OCI-LY1 (cell line): ENCODE measurements at regions not wholly inside any gene's neighbourhood (a gene's known extent, or its start where the extent isn't known, plus 50 kb on each side); places are given as distances from the start of the nearest gene placed in this dataset.

ENCODE experiments used
- H2AFZ ChIP-seq: fragments of 200-600 bp; sonication (generic), shearing (Covaris generic); 2 replicates; pipeline ENCODE4 v1.6.0; 2014; ENCODE audit warnings: antibody characterized with exemption, mild to moderate bottlenecking, low read length
- H3F3A ChIP-seq: fragments of 200-600 bp; sonication (generic), shearing (Covaris generic); 2 replicates; pipeline ENCODE4 v1.6.0; 2014; ENCODE audit warnings: mild to moderate bottlenecking, antibody characterized with exemption, low read length, moderate library complexity; ENCODE audit not compliant: insufficient read depth
- H3K27ac ChIP-seq: fragments of 200-600 bp; sonication (generic); 2 replicates; pipeline ENCODE4 v1.5.1; 2014; ENCODE audit warnings: low read length, mixed run types, mild to moderate bottlenecking, low read depth; ENCODE audit not compliant: poor library complexity, severe bottlenecking
- H3K27me3 ChIP-seq: fragments of 200-600 bp; sonication (generic); 2 replicates; pipeline ENCODE4 v1.6.0; 2014; ENCODE audit warnings: antibody characterized with exemption, mild to moderate bottlenecking, low read length, moderate library complexity; ENCODE audit not compliant: insufficient read depth
- H3K36me3 ChIP-seq: fragments of 200-600 bp; sonication (generic); 2 replicates; pipeline ENCODE4 v1.6.1; 2014; ENCODE audit warnings: mild to moderate bottlenecking, antibody characterized with exemption, low read length, moderate library complexity, mixed read lengths; ENCODE audit not compliant: insufficient read depth
- H3K4me1 ChIP-seq: fragments of 200-600 bp; sonication (generic); 2 replicates; pipeline ENCODE4 v1.5.1; 2014; ENCODE audit warnings: mild to moderate bottlenecking, low read length, moderate library complexity; ENCODE audit not compliant: insufficient read depth, severe bottlenecking
- H3K4me2 ChIP-seq: fragments of 200-600 bp; sonication (generic), shearing (Covaris generic); 2 replicates; pipeline ENCODE4 v1.6.1; 2014; ENCODE audit warnings: low read length
- H3K4me3 ChIP-seq: fragments of 200-600 bp; sonication (generic); 2 replicates; pipeline ENCODE4 v1.5.1; 2014; ENCODE audit warnings: low read length, low read depth, mild to moderate bottlenecking, mixed read lengths; ENCODE audit not compliant: poor library complexity, severe bottlenecking
- H3K79me2 ChIP-seq: fragments of 200-600 bp; shearing (Covaris generic); 2 replicates; pipeline ENCODE4 v1.6.1; 2016; ENCODE audit warnings: mixed run types, low read length, mixed read lengths; ENCODE audit not compliant: insufficient read depth
- H3K9ac ChIP-seq: fragments of 200-600 bp; sonication (generic), shearing (Covaris generic); 2 replicates; pipeline ENCODE4 v1.6.1; 2014; ENCODE audit warnings: mild to moderate bottlenecking, low read length, mixed read lengths
- H3K9me2 ChIP-seq: fragments of 200-600 bp; sonication (generic), shearing (Covaris generic); 2 replicates; pipeline ENCODE4 v1.6.1; 2014; ENCODE audit warnings: low read depth, mild to moderate bottlenecking, low read length, mixed read lengths
- H3K9me3 ChIP-seq: fragments of 200-600 bp; shearing (Covaris generic); 2 replicates; pipeline ENCODE4 v1.6.1; 2014; ENCODE audit warnings: low read length, mixed read lengths
- H4K20me1 ChIP-seq: fragments of 200-600 bp; sonication (generic), shearing (Covaris generic); 2 replicates; pipeline ENCODE4 v1.6.0; 2016; ENCODE audit warnings: mild to moderate bottlenecking, low read length; ENCODE audit not compliant: insufficient read depth
- EZH2 ChIP-seq: fragments of 200-600 bp; sonication (generic), shearing (Covaris generic); IDR thresholded peaks from 2 replicates; pipeline ENCODE4 v1.8.0; 2017; ENCODE audit warnings: borderline replicate concordance, mixed run types, mild to moderate bottlenecking, antibody characterized with exemption, low read length, moderate library complexity, mixed read lengths
- TF ChIP-seq, protein P1 (sequence below): fragments of 200-600 bp; sonication (generic), shearing (Covaris generic); IDR thresholded peaks from 2 replicates; pipeline ENCODE4 v1.5.1; 2017; ENCODE audit warnings: mild to moderate bottlenecking, antibody characterized with exemption, low read length, moderate library complexity, mixed read lengths

DNA sequence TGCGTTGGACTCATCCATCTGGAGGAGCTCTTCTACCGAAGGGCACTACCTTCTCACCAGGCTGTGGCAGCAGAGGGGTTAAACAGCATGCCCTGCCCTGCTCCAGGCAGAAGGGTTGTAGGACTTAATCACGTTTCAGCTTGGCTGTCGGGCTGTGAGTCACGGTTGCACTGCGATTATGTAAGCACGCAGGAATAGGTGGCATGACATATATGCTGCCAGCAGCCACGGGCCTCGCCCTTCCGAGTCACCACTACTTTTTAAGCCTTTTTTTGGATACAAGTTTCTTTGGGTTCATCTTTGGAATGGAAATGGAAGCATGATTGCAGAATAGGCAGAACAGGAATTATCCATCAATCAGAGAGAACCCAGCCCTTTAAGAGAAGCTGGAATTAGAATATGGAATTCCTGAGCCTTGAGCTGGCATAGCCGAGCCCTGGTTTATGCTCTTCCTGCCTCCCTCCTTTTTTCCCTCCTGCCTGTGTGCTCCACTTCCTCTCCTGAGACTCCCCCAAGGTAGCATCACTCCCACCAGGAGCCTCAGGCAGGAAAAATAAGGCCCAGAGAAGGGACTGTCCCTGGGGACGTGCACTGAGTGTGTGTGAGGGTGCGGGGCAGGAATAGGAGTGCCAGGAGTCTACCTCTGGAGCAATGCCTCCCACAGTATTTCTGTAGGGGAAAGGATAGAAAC is 86.8 kb downstream of the SEMA4F start:
- Histone ChIP-seq H3K27me3 (no peaks in the 10 kb centered on the region; the same call in 1 of the 2 replicates), H3K36me3 (no peaks in the 10 kb centered on the region), H3F3A (no peaks in the 10 kb centered on the region), H3K4me2 (no peak overlapping the region), H4K20me1 (no peaks in the 10 kb centered on the region), H3K27ac (no peak overlapping the region), H3K9ac (no peak overlapping the region), H3K4me1 (no peaks in the 10 kb centered on the region), H3K9me2 (no peaks in the 10 kb centered on the region), H3K9me3 (peaks cover 10% of the 10 kb centered on the region), H2AFZ (no peak overlapping the region), H3K4me3 (no peak overlapping the region), H3K79me2 (no peaks in the 10 kb centered on the region)
- TF ChIP-seq EZH2: no peak
- TF ChIP-seq, protein P1, sequence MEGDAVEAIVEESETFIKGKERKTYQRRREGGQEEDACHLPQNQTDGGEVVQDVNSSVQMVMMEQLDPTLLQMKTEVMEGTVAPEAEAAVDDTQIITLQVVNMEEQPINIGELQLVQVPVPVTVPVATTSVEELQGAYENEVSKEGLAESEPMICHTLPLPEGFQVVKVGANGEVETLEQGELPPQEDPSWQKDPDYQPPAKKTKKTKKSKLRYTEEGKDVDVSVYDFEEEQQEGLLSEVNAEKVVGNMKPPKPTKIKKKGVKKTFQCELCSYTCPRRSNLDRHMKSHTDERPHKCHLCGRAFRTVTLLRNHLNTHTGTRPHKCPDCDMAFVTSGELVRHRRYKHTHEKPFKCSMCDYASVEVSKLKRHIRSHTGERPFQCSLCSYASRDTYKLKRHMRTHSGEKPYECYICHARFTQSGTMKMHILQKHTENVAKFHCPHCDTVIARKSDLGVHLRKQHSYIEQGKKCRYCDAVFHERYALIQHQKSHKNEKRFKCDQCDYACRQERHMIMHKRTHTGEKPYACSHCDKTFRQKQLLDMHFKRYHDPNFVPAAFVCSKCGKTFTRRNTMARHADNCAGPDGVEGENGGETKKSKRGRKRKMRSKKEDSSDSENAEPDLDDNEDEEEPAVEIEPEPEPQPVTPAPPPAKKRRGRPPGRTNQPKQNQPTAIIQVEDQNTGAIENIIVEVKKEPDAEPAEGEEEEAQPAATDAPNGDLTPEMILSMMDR: no peak

DNA sequence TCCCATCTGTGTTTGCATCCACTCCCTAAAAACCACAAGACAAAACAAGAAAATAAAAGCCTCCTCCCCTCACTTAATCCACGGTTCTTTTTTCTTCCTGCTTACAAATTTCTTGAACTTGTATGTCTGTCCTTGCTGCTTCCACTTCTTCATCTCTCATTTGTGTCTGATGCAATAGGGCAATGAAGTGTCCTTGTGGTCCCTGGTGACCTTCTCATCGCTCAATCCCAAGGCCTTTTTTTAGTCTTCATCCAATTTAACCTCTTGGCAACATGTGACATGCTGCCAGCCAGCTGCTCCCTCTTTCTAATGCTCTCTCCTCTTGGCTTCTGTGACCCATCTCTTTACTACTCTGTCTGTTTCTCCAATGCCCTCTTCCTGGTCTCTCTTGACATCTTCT is 87.6 kb downstream of the SEMA4F start:
- H3K79me2 ChIP-seq: no peaks in the 10 kb centered on the region
- no peak overlapping the region for H3K27ac ChIP-seq
- H3K4me2 ChIP-seq: no peak overlapping the region
- H3K9ac ChIP-seq: no peak overlapping the region
- no peaks in the 10 kb centered on the region for H3K4me1 ChIP-seq
- no peak for TF ChIP-seq EZH2
- TF ChIP-seq, protein P1: no peak
- H3K9me3 ChIP-seq: peaks cover 6% of the 10 kb centered on the region
- H3K27me3 ChIP-seq: no peaks in the 10 kb centered on the region; the same call in 1 of the 2 replicates
- no peaks in the 10 kb centered on the region for H3K36me3 ChIP-seq
- H2AFZ ChIP-seq: no peak overlapping the region
- H3F3A ChIP-seq: no peaks in the 10 kb centered on the region
- no peaks in the 10 kb centered on the region for H4K20me1 ChIP-seq
- H3K4me3 ChIP-seq: no peak overlapping the region
- no peaks in the 10 kb centered on the region for H3K9me2 ChIP-seq

DNA sequence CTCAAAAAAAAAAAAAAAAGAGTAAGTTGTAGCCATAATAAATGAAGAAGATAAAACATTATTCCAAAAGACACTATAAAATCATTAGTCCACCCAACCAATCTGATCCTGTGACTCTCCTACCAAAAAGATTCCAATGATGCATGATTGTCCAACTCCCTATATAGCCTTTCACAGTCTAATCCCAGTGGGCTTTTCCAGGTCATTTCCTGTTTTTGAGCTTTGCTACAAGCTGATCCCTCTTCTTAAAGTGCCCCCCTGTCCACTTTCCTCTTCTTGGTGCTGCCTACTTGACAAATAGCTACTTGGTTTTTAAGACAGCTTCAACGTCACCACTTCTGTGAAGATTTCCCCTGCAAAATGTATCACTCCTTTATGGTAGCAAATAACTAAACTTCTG is 88.4 kb downstream of the SEMA4F start:
- no peaks in the 10 kb centered on the region for H4K20me1 ChIP-seq
- H2AFZ ChIP-seq: no peak overlapping the region
- no peaks in the 10 kb centered on the region for H3K79me2 ChIP-seq
- no peaks in the 10 kb centered on the region for H3K36me3 ChIP-seq
- H3K4me3 ChIP-seq: no peak overlapping the region
- H3F3A ChIP-seq: no peaks in the 10 kb centered on the region
- no peak for TF ChIP-seq EZH2
- TF ChIP-seq, protein P1: no peak
- H3K4me2 ChIP-seq: no peak overlapping the region
- no peaks in the 10 kb centered on the region for H3K9me3 ChIP-seq
- H3K27ac ChIP-seq: no peak overlapping the region
- no peaks in the 10 kb centered on the region for H3K9me2 ChIP-seq
- H3K9ac ChIP-seq: no peak overlapping the region
- H3K27me3 ChIP-seq: no peaks in the 10 kb centered on the region; the same call in 1 of the 2 replicates
- H3K4me1 ChIP-seq: no peaks in the 10 kb centered on the region
